ENCODE measurements at regions not wholly inside any gene's neighbourhood (a gene's known extent, or its start where the extent isn't known, plus 50 kb on each side); places are given as distances from the start of the nearest gene placed in this dataset.

DNA sequence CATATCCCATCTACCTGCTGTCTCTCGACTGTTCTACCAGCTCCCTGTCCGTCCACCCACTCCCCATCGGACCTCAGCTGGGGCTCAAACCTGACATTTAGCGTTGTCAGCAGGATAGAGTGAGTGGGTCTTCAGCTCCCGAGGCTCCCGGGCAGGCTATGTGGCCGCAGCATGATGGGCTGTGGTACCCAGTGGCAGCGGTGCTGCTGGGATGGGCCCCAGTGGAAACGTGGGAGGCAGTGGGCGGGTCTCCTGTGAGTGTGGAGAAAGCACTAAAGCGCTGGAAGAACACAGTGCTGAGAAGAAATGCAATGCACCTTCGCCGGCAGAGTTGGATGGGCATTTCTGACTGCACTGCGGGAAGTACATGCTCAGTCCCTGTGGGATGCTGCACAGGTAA is 204.8 kb upstream of the SYT4 start:
- DNase-seq (ENCODE audit: low spot score): no peak

DNA sequence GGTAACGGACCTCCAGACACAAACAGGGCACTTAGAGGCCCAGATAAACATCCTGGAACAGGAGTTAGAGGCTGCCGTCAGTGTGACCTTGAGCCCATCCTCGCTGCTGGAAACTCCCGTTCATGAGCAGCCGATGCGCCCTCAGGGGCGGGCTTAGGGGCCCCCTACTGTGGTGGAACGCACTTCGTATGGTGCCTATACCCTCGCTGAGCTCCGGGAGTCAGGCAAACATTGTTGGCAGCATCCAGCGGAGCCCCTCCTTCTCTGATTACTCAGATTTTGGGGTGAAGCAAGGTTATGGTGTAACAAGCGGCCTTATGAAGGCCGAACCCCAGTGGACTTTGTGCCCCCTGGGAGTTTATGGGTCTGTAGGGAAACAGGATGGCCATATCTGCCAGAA is 205.3 kb upstream of the SYT4 start:
- DNase-seq (ENCODE audit: low spot score): no peak

DNA sequence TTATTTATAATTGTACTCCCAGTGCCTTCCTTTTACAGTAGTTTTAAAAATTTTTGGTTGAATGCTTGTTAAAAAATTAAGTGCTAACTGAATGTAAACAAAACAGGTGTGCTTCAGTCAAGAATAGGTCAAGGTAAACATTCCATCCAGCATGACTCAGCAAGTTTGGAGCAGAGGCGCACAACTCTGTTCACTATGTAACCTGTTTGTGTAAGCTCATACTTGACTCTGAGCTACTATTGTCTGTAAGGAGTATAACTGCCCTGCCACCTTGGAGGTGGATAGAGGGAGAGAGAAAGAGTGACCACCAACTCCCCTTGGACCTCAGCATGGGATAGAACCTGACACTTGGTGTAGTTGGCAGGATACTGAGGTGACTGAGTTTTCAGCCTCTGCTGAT is 207.4 kb upstream of the SYT4 start:
- no peak for DNase-seq (ENCODE audit: low spot score)

DNA sequence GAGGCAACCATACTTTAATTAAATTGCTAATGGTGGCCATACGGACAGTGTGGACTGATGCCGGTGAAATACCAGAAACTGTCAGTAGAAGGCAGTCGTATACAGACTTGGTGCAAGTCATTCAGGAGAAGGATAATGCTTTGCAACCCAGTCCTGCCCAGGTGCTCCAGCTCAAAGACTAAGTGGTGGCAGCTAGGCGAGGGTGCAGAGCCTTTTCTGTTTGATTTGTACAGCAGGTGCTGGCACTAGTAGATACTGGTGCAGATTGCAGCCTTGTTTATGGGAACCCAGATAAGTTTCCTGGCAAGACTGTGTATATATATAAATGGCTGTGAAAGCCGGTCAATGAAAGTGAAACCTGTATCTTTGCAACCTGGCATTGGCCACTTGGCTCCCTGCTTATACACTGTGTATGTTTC is 208.3 kb upstream of the SYT4 start:
- DNase-seq (ENCODE audit: low spot score): no peak

DNA sequence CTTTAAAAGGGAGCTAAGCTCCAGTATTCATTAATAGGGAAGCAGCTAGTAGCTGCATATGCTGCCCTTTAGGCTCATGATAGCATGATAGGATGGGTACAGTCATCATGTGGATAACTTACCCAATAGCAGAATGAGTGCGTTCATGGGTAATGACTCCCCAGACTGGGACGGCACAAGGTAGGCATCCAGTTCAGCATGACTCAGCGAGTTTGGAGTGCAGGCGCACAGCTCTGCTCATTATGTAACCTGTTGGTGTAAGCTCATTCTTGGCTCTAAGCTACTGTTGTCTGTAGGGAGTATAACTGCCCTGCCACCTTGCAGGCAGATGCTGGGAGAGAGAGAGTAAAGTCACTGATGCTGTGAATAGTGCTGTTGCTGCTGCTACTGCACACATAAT is 209.2 kb upstream of the SYT4 start:
- no peak for DNase-seq (ENCODE audit: low spot score)

DNA sequence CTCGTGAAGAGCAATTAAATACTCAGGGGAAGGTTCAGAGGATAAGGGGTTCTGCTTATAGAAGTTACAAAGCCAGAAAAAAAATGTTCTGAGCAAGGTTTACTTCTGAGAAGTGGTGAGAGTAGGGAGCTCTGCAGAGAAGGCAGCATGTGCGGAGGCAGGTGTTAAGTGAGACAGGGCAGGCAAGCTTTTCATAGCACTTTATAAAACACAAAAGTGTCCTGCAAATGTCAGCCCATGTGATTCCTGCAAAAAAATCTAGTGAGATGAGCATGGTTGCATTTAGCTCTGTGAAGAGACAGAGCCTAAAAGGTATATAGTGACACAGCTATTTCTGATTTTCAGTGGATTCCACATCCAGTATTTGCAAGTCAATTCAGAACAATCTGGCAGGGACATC is 223.8 kb upstream of the SYT4 start:
- no peak for DNase-seq (ENCODE audit: low spot score)

DNA sequence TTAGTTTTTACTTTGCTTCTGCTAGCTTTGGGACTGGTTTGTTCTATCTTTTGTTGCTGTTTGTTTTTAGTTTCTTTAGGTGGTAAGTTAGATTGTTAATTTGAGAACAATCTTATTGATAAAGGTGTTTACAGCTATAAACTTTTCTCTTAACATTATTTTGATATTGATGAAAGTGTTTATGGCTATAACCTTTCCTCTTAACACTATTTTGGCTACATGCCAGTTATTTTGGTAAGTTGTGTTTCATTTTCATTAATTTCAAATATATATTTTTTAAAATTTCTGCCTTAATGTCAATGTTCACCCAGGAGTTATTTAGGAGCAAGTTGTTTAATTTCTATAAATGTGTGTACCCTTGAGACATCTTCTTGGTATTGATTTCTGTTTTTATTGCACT is 229.6 kb upstream of the SYT4 start:
- no peak for DNase-seq (ENCODE audit: low spot score)

DNA sequence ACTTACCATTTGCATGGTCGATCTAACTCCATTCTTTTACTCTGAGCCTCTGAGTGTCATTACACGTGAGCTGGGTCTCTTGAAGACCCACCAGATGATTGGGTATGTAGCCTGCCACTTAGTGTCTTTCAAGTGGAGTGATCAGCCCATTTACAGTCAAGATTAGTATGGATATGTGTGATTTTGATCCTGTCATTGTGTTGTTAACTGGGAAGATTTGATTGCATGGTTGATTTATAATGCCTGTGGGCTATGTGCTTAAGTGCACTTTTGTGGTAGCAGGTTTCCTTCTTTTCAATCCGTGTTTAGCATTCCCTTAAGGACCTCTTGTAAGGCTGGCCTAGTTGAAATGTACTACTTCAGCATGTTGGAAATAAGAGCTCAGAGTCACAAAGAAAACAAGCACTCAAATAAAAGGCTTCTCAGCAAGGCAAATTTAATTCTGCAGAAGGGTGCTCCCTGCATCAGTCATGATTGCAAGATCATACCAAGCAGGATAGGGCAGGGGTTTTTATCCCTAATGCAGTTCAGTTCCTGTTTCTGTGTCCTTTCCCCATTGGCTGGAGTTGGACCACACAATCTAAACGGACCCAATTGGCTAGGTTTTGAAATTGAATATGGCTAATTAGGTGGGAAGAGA is 230.7 kb upstream of the SYT4 start:
- DNase-seq (ENCODE audit: low spot score): no peak

DNA sequence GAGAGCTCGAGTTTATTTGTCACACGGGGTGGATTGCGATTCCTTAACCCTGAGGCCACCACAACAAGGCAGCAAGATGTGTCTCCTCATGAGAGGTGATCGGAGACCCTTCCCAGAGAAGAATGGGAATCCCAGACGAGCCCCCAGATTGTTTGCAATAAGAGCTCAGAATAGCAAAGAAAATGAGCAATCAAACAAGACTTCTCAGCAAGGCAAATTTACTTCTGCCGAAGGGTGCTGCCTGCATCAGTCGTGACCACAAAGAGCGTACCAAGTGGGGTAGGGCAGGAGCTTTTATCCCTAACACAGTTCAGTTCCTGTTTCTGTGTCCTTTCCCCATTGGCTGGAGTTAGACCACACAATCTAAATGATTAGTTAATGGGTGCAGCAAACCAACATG is 237.5 kb upstream of the SYT4 start:
- no peak for DNase-seq (ENCODE audit: low spot score)

DNA sequence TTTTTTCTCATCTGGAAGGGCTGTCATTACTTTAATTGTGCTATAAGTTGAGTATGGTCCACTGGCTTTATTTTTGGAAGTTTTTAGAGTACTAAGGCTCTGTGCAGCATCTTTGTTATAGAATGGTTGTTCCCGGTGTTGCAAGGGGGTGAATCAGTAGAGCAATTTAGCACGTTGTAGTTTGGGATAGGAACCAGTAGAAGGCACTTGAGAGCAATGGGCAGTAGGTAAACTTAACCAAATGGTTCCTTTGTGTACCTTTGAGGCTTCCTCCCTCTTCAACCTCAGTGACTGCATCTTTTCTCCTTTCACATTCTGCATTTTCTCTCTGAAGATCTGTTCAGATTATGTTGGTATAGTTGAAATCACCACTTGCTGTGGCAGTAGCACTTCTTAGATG is 238.2 kb upstream of the SYT4 start:
- DNase-seq (ENCODE audit: low spot score): no peak

DNA sequence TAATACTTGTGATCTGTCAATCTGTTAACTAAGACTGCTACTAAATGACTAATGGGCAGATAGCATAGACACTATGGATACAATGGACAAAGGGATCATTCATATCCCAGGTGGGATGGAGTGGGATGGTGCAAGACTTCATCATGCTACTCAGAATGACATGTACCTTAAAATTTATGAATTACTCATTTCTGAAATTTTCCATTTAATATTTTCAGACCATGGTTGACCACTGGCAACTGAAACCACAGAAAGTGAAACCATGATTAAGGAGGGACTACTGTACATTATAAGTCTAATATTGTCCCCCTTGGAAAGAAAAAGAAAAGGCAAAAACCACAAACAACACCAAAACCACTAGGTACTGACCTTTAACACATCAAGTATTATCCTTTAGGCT is 247.0 kb upstream of the SYT4 start:
- no peak for DNase-seq (ENCODE audit: low spot score)

DNA sequence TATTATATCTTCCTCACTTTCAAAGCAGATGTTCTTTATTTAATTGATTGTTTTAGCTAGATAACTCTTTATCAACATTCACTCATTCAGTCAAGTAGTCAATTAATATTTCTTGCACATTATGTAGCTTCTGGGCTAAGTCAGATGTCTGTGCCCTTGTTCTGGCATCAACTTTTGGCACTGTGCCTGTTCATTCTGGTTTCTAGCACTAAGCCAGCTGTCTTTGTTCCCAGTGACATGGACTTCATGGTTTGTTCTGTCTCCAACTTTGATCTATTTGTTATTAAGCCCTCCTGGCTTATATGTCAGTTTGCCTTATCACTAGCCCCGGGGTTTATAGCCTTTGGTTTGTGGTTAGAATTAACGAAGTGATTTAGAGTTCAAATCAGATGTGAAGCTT is 247.9 kb upstream of the SYT4 start:
- no peak for DNase-seq (ENCODE audit: low spot score)

DNA sequence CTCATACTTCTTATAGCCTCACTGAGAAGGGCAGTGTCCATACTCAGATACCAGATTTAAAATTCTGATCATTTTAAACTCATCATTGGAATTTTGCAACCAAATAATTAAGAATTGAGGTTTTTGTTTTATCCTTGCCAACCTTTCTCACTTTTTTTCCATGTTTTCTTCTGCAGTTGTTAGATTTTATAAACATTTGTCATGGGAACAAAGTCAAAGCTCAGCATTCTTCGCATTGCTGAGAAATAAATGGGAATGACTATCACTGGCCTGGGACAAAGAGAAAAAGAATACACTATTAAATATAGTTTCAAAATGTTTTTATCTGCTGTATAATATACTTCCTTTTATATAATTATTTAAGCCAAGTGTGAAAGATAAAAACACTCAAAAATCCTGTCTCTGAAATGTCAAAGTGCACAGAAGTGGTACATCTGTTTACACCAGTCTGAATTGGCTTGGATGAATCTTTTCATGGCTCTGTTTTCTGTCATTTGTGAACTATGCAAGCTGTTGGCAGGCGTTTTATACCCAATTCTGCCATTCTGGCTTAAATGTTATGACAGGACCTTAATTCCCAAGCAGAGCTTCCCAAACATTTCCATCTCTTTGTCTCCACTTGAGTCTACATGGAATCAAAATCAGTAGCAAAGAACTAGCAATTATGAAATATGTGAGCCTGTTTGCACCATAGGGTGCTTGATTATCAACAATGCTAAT is 249.3 kb upstream of the SYT4 start:
- no peak for DNase-seq (ENCODE audit: low spot score)

DNA sequence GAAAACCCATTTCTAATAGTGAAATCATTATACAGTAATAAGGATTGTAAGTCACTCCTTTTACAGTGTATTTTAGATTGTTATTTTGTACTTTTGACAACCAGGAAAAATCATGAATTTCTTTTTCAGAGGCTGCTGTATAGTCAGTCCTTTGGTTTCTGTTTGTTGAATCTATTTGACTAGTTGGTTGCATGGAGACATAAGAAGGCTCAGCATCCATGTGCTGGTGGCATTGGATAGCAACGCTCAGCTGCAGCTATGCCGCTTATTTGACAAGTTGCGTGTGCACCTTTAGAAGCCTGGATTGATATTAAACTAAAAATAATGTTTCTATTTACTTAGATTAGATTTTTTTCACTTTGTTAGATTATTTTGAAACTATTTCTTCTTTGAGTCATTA is 254.1 kb upstream of the SYT4 start:
- no peak for DNase-seq (ENCODE audit: low spot score)

DNA sequence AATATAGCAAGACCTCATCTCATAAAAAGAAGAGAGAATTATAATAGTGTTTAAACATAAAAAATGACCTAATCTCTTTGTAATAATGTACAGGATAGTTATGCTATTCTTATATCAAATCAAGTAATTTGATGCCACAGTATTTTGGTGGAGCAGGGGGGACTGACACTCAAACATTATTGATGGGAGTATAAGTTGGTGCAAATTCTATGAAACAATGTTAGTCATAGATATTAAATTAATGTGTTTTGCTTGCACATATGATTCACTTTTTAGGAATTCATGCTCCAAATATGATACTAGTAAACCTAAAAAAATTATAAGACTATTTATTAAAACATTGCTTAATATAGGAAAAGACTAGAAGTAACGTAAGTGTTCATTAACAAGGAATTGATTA is 256.1 kb upstream of the SYT4 start:
- no peak for DNase-seq (ENCODE audit: low spot score)

DNA sequence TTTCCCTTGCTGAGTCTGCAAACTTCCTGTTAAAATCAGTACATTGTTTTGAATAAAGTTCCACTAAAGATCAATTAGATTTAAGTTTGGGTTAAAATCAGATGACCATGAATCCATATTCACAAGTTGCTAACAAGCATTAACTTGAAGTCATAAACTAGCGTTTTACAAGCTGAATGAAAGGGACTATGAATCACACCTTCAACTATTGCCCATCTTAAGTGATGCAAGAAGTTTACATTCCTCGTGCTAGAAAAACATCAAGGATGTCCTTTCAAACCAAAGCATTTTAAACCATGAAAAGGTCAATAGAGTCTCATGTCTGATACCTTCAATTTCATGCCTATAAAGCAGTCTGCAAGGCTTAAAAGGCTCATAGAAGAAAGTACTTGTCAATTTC is 257.2 kb upstream of the SYT4 start:
- no peak for DNase-seq (ENCODE audit: low spot score)

DNA sequence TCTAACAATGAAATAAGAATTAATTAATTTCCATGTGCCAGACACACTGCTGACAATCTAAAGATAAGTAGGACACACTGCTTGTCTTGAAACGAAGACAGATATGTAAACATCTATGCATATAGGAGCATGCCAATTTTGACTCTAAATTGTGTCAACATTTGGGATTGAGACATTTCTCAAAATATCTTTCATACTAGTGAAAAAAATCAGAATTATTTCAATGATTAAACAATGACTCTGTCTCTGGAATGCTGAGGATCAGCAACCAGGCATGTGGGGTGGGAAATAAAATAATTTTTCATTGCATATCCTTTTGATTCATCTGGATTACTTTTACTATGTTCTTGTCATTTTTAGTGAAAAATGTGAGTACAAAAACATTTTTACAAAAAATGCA is 262.6 kb upstream of the SYT4 start:
- no peak for DNase-seq (ENCODE audit: low spot score)

DNA sequence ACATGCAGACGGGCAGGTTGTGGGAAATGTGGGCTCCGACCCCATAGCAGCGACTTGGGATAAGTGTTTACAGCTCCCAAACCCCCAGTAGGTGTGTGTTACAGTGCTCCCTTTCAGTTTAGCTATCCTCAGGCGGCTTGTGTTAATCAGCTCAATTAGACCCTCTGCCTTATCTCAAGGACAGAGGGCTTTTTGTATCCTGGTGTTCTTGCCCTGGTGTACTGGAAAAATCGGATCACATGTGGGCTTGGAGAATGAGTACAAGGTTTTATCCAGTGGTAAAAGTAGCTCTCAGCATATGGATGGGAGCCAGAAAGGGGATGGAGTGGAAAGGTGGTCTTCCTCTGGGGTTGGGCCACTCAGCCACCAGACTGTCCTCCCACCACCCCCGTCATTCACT is 264.7 kb upstream of the SYT4 start:
- no peak for DNase-seq (ENCODE audit: low spot score)

DNA sequence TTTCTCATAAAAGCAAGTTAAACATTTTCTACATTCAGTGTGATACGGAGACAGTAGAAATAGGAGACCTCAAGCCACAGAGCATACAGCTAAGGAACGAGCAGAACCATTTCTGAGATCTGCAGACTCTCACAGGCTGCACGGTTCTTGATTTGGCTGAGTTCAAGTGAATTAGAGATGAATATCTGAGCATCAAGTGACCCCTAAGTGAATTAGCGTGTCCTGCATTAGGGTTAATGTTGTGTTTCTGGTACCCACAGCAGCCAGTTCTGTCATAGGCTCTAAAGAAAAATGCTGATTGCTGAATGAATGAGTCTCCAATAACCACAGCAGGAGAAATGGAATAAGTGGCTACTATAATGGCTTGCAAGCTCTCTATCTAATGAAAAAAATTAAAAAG is 265.9 kb upstream of the SYT4 start:
- no peak for DNase-seq (ENCODE audit: low spot score)

DNA sequence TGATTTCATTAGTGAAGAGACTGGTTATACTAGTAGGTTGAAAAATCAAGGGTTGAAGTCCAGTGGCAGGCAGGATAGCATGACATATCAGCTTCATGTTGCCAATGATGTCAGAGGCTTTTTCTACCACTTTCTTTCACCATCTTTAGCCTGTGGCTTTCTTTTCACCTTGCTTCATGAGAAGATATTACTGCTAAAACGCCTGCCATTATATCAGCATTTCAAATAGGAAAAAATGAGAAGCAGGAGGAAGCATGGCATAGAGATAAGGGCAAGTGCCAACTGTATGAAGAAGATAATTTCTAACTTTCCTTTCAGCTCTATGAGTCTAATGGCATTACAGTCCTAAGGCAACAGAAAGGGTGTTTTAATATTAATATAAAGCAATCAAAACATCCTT is 270.2 kb upstream of the SYT4 start:
- DNase-seq (ENCODE audit: low spot score): no peak

DNA sequence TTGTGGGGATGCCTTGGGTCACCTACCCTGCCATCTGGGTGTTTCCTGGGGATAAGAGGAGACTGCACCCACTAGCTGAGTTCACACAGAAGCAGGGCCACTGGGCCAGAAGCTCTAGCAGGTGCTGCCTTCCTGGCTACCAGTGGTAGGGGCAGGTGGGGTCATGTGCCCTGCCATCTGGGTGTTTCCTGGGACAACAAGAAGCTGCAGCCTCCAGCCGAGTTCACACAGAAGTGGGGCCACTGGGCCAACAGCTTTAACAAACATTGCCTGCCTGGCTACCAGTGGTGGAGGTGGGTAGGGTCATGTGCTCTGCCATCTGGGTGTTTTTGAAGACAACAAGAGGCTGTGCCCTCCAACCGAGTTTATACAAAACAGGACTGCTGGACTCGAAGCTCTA is 282.2 kb upstream of the SYT4 start:
- DNase-seq (ENCODE audit: low spot score): no peak

DNA sequence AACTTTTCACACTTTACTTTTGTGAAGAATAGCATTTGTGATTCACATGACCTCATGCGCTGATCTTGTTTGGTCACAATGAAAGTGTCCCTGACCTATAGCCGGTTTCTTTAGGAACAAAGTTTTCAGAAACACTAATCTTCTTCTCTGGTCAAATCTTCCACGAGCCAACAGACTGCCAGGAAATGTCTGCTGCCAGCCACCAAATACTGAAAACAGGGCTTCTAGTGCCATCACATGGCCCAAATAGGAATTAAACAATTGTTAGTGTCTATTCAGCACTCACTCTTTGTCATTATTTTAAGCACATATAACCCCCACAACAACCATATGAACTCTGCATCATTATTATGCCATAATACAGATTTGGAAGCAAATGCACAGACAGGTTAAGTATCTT is 286.5 kb upstream of the SYT4 start:
- DNase-seq (ENCODE audit: low spot score): peak; percentile 18

DNA sequence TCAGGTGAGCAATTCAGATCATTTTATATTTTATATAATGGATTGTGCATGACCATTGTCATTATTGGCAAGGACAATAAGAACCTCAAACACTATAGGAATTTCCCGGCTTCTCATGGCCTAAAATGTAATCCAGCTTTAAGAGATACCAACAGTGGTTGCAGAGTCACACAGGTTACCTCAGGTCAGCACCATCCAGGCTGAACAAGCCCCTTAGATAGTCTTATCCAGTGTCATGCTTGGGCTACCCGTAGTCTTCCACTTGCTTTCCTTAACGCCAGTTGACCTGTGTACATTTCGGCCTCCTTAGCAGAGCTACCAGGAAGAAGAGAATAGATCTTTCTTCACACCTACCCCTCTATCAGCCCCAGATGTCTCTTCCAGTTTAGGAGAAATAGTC is 293.3 kb upstream of the SYT4 start:
- DNase-seq (ENCODE audit: low spot score): no peak

DNA sequence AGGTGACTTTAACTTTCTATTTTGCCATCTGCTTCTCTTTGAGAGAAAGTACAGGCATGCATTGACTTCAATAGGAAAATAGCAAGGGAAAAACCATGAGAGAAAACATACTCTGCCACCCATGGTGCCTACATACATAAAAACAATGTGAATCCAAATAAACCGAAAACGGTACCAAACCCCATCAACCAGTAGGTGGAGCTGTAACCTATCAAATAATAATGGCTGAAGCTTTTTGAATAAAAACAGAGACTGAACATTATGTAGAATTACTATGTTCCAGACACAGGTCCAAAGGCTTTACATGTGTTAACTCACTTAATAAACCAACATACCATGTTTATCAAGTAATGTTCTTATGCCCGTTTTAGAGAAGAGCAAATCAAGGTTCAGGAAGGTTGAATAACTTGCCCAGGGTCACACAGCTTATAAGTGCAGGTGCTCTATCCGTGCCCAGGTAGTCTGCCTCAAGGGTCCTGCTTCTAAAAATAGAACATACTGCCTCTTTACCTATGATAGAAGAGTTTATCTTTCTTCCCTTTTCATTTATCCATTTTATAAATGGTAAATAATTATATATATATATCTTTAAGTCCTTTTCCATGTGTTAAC is 293.9 kb upstream of the SYT4 start:
- peak; percentile 49 for DNase-seq (ENCODE audit: low spot score)

Measured in AG08396 (cell line).